Epithelial cell of proximal tubule (primary cell): ENCODE measurements at regions not wholly inside any gene's neighbourhood (a gene's known extent, or its start where the extent isn't known, plus 50 kb on each side); places are given as distances from the start of the nearest gene placed in this dataset.

Experiments used
- DNase-seq: peaks from one replicate; pipeline ENCODE4 v3.0.0-alpha.2; 2011; ENCODE audit warnings: low read depth
- H3K4me3 ChIP-seq: 2 replicates; pipeline ENCODE4 v1.5.1; 2011; ENCODE audit warnings: low read depth, mild to moderate bottlenecking, low read length
- TF ChIP-seq, protein P1 (sequence below): conservative IDR thresholded peaks from 2 replicates; pipeline ENCODE4 v1.5.1; 2012; ENCODE audit warnings: low read depth, mild to moderate bottlenecking, low read length

DNA sequence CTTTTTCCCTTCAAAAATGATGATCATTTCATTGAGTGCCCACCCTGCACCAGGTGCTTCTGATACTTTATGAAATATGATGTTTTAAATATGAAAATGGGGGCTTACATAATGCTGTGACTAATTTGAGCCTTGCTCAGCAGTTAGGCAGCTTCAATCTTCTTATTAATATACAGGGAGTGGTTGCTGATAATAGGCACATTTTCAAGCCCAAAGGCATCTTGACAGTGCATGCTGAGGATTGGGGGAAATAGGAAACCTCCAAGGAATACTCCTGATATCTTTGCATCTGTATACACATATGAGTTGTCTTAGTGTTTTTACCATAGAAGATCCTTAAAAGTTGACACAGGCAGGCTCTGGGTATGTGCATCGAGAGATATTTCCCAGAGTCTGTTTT is 262.3 kb upstream of the SASH1 start:
- H3K4me3 ChIP-seq = no peak overlapping the region
- DNase-seq = no peak
- TF ChIP-seq, protein P1, sequence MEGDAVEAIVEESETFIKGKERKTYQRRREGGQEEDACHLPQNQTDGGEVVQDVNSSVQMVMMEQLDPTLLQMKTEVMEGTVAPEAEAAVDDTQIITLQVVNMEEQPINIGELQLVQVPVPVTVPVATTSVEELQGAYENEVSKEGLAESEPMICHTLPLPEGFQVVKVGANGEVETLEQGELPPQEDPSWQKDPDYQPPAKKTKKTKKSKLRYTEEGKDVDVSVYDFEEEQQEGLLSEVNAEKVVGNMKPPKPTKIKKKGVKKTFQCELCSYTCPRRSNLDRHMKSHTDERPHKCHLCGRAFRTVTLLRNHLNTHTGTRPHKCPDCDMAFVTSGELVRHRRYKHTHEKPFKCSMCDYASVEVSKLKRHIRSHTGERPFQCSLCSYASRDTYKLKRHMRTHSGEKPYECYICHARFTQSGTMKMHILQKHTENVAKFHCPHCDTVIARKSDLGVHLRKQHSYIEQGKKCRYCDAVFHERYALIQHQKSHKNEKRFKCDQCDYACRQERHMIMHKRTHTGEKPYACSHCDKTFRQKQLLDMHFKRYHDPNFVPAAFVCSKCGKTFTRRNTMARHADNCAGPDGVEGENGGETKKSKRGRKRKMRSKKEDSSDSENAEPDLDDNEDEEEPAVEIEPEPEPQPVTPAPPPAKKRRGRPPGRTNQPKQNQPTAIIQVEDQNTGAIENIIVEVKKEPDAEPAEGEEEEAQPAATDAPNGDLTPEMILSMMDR = no peak

DNA sequence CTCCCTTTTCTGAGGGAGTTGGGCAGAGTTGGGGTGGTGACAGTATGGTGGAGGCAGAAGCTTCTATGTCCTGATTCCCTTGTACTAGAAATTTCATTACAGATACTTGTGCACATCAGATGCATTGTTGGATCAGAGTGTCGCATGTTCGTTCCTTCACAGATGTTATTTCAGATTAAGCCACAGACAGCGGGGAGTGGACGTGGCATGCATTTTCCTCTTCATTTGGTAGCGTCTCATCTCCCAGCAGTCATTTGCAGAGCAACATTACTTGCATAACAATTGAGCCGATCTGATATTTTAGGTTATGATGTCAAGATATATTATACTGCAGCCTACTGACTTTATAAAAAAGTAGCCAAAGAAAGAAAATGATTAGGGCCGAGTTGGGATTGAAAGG is 261.6 kb upstream of the SASH1 start:
- no peak overlapping the region for H3K4me3 ChIP-seq
- TF ChIP-seq, protein P1 = no peak

DNA sequence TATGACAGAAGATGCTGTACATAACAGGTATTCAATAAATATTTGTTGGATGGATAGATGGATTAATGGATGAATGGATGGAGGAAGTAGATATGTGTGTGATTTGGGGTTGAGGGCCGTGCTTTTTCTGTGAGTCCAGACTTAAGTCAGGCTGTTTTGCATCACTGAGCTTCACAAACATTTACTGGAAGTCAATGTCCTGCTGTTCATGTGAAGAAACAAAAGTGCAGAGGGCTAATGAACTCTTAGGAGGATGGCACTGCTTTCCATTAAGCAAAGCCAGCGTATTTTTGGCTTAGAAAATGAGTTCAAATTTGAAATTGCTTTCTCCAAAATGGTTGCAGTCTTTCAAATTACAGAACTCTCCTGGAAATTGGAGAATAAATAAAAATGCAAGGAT is 260.6 kb upstream of the SASH1 start:
- TF ChIP-seq, protein P1 = no peak
- H3K4me3 ChIP-seq = no peak overlapping the region
- peak; percentile 18 for DNase-seq

More for the DNA sequence above, 261.6 kb upstream of the SASH1 start:
- DNase-seq = no peak

DNA sequence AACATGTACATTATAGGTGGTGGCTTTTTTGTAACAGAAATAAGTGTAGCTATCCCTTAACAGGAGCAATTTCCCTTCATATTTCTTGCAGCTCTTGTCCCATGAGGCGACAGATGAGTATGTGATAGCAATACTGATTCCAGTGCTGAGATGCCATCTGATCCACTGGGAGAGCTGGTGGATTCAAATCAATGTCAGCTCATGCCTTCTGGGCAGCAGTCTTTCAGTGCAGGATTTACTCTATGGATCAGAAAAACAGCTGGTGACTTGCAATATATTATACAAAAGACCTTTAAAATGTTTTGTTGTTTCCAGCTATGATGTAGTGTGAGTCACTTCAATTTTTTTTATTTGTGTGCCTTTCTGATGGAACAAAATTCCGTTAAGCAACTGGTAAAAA is 259.9 kb upstream of the SASH1 start:
- DNase-seq = no peak
- H3K4me3 ChIP-seq = no peak overlapping the region
- TF ChIP-seq, protein P1 = no peak

DNA sequence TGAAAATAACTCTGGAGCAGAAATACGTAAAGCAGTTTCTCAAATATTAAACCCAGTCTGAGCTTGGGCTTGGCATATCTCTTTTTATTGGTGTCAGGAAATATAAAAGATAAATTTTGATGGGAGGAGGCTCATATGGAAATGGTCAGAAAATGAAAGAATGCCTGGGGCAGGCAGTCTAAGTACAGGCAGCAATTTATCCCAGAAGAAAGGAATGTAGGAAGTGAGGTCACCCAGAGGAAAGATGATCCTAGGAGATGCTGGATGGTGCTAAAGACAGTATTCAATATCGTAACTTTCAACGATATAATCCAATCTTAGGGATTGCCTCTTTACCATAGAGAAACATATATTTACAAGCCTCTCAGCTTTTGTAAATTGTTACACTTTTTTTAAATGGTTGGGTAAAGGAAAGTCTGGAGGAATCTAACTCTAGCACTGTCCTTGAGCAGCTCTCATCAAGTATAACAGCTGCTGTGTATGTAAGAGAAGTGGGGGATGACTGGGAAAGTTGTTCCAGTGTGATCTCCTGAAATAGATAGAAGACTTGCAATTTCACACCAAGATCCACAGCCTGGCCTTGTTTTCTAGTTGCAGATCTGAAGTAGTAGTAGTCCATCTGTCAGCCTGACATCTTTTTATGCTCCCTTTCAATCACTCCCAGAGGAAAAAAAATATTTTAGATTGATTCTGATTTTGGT is 256.9 kb upstream of the SASH1 start:
- no peak for DNase-seq
- TF ChIP-seq, protein P1 = no peak
- H3K4me3 ChIP-seq = no peak overlapping the region

DNA sequence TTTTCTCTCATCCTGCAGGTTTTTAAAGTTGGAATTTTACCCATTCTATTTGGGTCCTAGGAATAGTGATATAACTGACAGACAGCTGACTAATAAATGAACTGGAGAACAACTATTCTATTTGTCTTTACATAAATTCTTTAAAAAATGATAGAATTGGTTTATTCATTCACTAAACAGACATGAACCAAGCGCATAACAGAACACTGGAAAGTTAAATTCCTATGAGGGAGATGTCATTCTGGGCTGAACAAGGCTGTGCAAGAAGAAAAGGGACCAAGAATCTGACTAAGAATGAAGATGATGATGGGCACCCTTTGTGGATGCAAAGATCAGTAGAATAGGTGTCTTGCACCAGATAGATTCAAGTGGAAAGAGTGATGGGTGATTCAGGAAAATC is 256.3 kb upstream of the SASH1 start:
- TF ChIP-seq, protein P1 = no peak
- no peak overlapping the region for H3K4me3 ChIP-seq
- DNase-seq = no peak

DNA sequence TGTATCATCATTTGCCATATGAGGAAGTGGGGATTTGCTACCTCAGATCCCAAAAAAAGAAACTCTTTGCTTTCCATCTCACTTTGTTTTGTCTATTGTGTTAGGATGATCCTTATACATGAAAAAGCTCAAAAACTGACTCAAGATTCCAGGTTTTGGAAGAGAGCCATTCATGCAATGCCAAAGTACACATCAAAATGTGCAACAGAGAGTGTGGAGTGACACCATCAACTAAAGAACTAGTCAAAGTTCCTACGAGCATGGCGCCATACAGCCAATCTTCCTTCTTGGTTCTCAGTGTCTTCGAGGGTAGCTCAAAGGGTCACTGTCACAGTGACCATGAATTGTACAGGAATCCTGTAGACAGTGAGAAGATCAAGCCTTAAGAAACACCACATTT is 255.8 kb upstream of the SASH1 start:
- no peak for DNase-seq
- TF ChIP-seq, protein P1 = no peak

More for the DNA sequence above, 255.8 kb upstream of the SASH1 start:
- no peak overlapping the region for H3K4me3 ChIP-seq
